SU-DHL-6 (cell line): ENCODE measurements at regions not wholly inside any gene's neighbourhood (a gene's known extent, or its start where the extent isn't known, plus 50 kb on each side); places are given as distances from the start of the nearest gene placed in this dataset.

Experiments
- H2AFZ ChIP-seq: fragments of 200-600 bp; sonication (generic); 2 replicates; pipeline ENCODE4 v1.6.1; 2014; ENCODE audit warnings: low read depth, mild to moderate bottlenecking, moderate library complexity, mixed read lengths, antibody characterized with exemption, low read length; ENCODE audit not compliant: severe bottlenecking
- H3F3A ChIP-seq: fragments of 200-600 bp; shearing (Covaris generic); 2 replicates; pipeline ENCODE4 v1.6.0; 2016; ENCODE audit warnings: antibody characterized with exemption, mild to moderate bottlenecking; ENCODE audit not compliant: insufficient read depth
- H3K27ac ChIP-seq: fragments of 200-600 bp; sonication (generic); 2 replicates; pipeline ENCODE4 v1.5.1; 2016; ENCODE audit warnings: low read depth, mild to moderate bottlenecking, low read length, moderate library complexity, mixed read lengths
- H3K27me3 ChIP-seq: fragments of 200-600 bp; sonication (generic), shearing (Covaris generic); 2 replicates; pipeline ENCODE4 v1.6.0; 2014; ENCODE audit warnings: mild to moderate bottlenecking, low read length
- H3K36me3 ChIP-seq: fragments of 200-600 bp; sonication (generic); 2 replicates; pipeline ENCODE4 v1.6.1; 2014; ENCODE audit warnings: mild to moderate bottlenecking, low read length, mixed read lengths
- H3K4me2 ChIP-seq: fragments of 300-600, 200-600 bp; shearing (Covaris generic), sonication (generic); 2 replicates; pipeline ENCODE4 v1.6.0; 2014; ENCODE audit warnings: low read length, low read depth, mild to moderate bottlenecking; ENCODE audit not compliant: poor library complexity, severe bottlenecking
- H3K4me3 ChIP-seq: fragments of 200-600 bp; sonication (generic); 2 replicates; pipeline ENCODE4 v1.5.1; 2014; ENCODE audit warnings: antibody characterized with exemption, low read length, mild to moderate bottlenecking, mixed read lengths; ENCODE audit not compliant: insufficient read depth, poor library complexity, severe bottlenecking
- H3K79me2 ChIP-seq: fragments of 200-600 bp; sonication (generic); 2 replicates; pipeline ENCODE4 v1.6.1; 2014; ENCODE audit warnings: mild to moderate bottlenecking, low read length, moderate library complexity; ENCODE audit not compliant: insufficient read depth
- H3K9ac ChIP-seq: fragments of 200-600 bp; sonication (generic); 2 replicates; pipeline ENCODE4 v1.7.0; 2014; ENCODE audit warnings: mild to moderate bottlenecking, low read length
- H3K9me2 ChIP-seq: fragments of 200-600 bp; sonication (generic); replicated peaks from 2 replicates; pipeline ENCODE4 v1.6.1; 2014; ENCODE audit warnings: low read length; ENCODE audit not compliant: insufficient read depth
- H3K9me3 ChIP-seq: fragments of 200-600 bp; sonication (generic); 2 replicates; pipeline ENCODE4 v1.6.1; 2014; ENCODE audit warnings: low read length, mixed read lengths; ENCODE audit not compliant: insufficient read depth
- H4K20me1 ChIP-seq: fragments of 200-600 bp; sonication (generic); 2 replicates; pipeline ENCODE4 v1.6.1; 2014; ENCODE audit warnings: low read depth, mild to moderate bottlenecking, antibody characterized with exemption, low read length, moderate library complexity, mixed read lengths
- EZH2phosphoT487 ChIP-seq: fragments of 200-600 bp; sonication (generic), shearing (Covaris generic); conservative IDR thresholded peaks from 2 replicates; pipeline ENCODE4 v1.6.1; 2018; ENCODE audit warnings: mild to moderate bottlenecking, antibody characterized with exemption, low read length, moderate library complexity, mixed read lengths
- TF ChIP-seq, protein P1 (sequence below): fragments of 200-600 bp; sonication (generic); IDR thresholded peaks from one replicate; pipeline ENCODE4 v1.5.1; 2017; ENCODE audit warnings: antibody characterized with exemption, mild to moderate bottlenecking, low read length, moderate library complexity; ENCODE audit not compliant: insufficient read depth, poor library complexity, severe bottlenecking

DNA sequence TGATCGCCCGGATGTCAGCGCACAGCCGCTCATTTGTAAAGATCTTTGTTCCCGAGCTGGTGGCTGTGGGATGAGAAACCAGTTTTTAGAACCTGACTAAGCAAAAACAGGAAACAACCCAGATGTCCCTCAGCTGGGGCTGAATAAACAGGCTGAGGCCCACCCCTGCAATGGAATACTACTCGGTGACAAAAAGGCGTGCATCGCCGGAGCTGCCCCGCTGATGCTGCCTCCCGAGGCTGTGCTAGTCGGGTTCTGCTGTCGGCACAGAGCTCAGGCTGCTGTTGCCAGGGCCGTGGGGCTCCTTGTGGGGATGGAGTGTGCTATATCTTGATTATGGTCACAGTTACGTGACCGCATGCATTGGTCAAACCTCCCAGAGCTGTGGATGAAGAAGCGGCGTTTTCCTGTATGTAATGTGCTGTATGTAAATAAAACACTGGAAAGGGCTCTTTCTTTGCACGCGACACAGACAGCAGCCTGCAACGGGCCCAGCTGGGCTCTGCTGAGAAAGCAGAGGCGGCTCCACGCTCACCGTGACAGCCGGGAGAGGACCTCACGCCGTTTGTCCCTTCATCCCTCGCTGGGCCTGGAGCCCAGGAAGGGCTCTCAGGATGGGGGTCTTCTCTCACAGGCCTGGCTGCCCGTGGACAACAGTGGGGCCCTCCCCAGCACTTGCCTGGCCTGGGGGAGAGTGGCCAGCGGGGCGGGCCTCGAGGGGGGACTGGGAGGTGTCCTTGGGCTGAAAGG is 51.5 kb upstream of the RNU6ATAC start:
- no peak overlapping the region for H3K27ac ChIP-seq
- H3K79me2 ChIP-seq: no peaks in the 10 kb centered on the region
- TF ChIP-seq, protein P1, sequence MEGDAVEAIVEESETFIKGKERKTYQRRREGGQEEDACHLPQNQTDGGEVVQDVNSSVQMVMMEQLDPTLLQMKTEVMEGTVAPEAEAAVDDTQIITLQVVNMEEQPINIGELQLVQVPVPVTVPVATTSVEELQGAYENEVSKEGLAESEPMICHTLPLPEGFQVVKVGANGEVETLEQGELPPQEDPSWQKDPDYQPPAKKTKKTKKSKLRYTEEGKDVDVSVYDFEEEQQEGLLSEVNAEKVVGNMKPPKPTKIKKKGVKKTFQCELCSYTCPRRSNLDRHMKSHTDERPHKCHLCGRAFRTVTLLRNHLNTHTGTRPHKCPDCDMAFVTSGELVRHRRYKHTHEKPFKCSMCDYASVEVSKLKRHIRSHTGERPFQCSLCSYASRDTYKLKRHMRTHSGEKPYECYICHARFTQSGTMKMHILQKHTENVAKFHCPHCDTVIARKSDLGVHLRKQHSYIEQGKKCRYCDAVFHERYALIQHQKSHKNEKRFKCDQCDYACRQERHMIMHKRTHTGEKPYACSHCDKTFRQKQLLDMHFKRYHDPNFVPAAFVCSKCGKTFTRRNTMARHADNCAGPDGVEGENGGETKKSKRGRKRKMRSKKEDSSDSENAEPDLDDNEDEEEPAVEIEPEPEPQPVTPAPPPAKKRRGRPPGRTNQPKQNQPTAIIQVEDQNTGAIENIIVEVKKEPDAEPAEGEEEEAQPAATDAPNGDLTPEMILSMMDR: no peak
- TF ChIP-seq EZH2phosphoT487: no peak
- no peaks in the 10 kb centered on the region for H3K36me3 ChIP-seq
- H2AFZ ChIP-seq: no peak overlapping the region
- no peaks in the 10 kb centered on the region for H3K9me2 ChIP-seq
- H3K9me3 ChIP-seq: no peaks in the 10 kb centered on the region
- H3F3A ChIP-seq: no peaks in the 10 kb centered on the region
- H3K4me2 ChIP-seq: no peak overlapping the region
- no peaks in the 10 kb centered on the region for H4K20me1 ChIP-seq
- H3K9ac ChIP-seq: no peak overlapping the region
- H3K4me3 ChIP-seq: no peak overlapping the region
- no peaks in the 10 kb centered on the region for H3K27me3 ChIP-seq

DNA sequence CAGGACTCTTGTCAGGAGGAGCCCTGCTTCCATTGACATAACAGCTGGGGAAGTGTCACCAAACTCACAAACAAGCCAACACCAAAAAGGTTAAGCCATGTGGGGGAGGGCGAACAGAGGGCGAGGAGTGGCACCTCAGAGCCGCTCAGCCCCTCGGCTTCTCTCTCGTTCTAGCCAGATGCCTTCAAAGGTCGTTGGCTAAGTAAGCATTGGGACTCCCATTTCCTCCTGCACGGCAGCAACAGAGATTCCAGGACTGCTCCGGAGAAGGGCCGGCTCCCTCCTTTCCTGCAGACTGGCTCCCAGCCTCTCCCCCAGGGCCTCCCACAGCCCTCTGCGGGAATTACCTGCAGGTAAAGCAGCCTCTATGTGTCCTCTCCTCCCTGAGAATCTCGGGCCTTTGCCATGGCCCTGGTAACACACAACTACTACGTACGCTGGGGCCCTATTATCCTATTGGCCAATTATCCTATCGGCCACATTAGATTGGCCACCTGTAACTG is 52.1 kb upstream of the RNU6ATAC start:
- Histone ChIP-seq H2AFZ (no peak overlapping the region), H3K27me3 (no peaks in the 10 kb centered on the region), H3K36me3 (no peaks in the 10 kb centered on the region), H3K27ac (no peak overlapping the region), H3K9me3 (no peaks in the 10 kb centered on the region), H4K20me1 (no peaks in the 10 kb centered on the region), H3K4me3 (no peak overlapping the region), H3K4me2 (no peak overlapping the region), H3K9ac (no peak overlapping the region), H3F3A (no peaks in the 10 kb centered on the region), H3K79me2 (no peaks in the 10 kb centered on the region), H3K9me2 (no peaks in the 10 kb centered on the region)
- TF ChIP-seq EZH2phosphoT487: no peak
- TF ChIP-seq, protein P1: no peak

DNA sequence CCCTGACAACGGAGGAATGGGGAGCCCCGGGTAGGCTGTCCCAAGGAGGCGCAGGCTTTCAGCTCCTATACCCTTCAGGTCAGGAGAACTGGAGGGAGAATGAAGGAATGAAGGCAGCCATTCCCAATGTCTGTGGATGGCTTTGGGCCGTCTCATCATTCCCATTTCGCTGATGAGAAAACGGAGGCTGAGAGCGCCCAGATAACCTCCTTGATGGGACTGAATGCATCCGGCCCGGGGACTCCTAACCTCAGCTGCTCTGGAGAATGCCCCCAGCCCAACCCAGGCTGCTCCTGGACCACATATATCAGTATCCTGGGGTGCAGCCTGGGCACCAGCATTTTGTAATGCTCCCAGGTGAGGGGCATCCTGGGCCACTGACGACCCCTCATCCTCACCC is 52.6 kb upstream of the RNU6ATAC start:
- no peaks in the 10 kb centered on the region for H3K36me3 ChIP-seq
- H3K4me2 ChIP-seq: no peak overlapping the region
- H3F3A ChIP-seq: no peaks in the 10 kb centered on the region
- H3K9ac ChIP-seq: no peak overlapping the region
- H3K4me3 ChIP-seq: no peak overlapping the region
- H2AFZ ChIP-seq: no peak overlapping the region
- no peak overlapping the region for H3K27ac ChIP-seq
- H4K20me1 ChIP-seq: no peaks in the 10 kb centered on the region
- H3K79me2 ChIP-seq: no peaks in the 10 kb centered on the region
- no peaks in the 10 kb centered on the region for H3K27me3 ChIP-seq
- TF ChIP-seq, protein P1: no peak
- no peak for TF ChIP-seq EZH2phosphoT487
- no peaks in the 10 kb centered on the region for H3K9me2 ChIP-seq
- no peaks in the 10 kb centered on the region for H3K9me3 ChIP-seq
